ENCODE measurements at regions not wholly inside any gene's neighbourhood (a gene's known extent, or its start where the extent isn't known, plus 50 kb on each side); places are given as distances from the start of the nearest gene placed in this dataset.

DNA sequence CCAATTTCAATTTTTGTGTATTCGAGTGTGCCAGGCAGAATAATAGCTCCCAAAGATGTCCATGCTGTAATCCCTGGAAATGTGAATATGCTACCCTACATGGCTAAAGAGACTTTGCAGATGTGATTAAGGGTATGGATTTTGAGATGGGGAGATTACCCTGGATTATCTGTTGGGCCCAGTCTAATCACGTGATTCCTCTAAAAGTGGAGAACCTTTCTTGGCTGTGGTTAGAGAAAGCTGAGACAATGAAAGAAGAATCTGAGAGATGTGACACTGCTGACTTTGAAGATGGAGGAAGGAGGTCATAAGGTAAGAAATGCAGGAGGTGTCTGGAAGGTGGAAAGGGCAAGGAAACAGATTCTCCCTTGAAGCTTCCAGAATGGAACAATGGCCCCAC, 503.5 kb upstream of the PITX2 start:
- TF ChIP-seq, protein P1, sequence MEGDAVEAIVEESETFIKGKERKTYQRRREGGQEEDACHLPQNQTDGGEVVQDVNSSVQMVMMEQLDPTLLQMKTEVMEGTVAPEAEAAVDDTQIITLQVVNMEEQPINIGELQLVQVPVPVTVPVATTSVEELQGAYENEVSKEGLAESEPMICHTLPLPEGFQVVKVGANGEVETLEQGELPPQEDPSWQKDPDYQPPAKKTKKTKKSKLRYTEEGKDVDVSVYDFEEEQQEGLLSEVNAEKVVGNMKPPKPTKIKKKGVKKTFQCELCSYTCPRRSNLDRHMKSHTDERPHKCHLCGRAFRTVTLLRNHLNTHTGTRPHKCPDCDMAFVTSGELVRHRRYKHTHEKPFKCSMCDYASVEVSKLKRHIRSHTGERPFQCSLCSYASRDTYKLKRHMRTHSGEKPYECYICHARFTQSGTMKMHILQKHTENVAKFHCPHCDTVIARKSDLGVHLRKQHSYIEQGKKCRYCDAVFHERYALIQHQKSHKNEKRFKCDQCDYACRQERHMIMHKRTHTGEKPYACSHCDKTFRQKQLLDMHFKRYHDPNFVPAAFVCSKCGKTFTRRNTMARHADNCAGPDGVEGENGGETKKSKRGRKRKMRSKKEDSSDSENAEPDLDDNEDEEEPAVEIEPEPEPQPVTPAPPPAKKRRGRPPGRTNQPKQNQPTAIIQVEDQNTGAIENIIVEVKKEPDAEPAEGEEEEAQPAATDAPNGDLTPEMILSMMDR (IDR thresholded peaks at IDR 0.05 in 4 of 5, conservative IDR thresholded peaks at IDR 0.05 in 1 of 5), result no peak
- TF ChIP-seq POLR2A (IDR thresholded peaks at IDR 0.05), result no peak
